Mucosa of stomach (tissue), 1 donor: ENCODE measurements at regions not wholly inside any gene's neighbourhood (a gene's known extent, or its start where the extent isn't known, plus 50 kb on each side); places are given as distances from the start of the nearest gene placed in this dataset.

Experiments
- H3K27me3 ChIP-seq: one replicate; pipeline ENCODE4 v1.7.0; 2013; ENCODE audit warnings: mild to moderate bottlenecking, low read length; ENCODE audit not compliant: control insufficient read depth, insufficient read depth
- H3K36me3 ChIP-seq: one replicate; pipeline ENCODE4 v1.7.0; 2013; ENCODE audit warnings: low read length; ENCODE audit not compliant: control insufficient read depth, insufficient read depth
- H3K4me1 ChIP-seq: one replicate; pipeline ENCODE4 v1.7.0; 2013; ENCODE audit warnings: mild to moderate bottlenecking, low read length; ENCODE audit not compliant: control insufficient read depth, insufficient read depth
- H3K4me3 ChIP-seq: one replicate; pipeline ENCODE4 v1.7.0; 2013; ENCODE audit warnings: low read length
- H3K9ac ChIP-seq: one replicate; pipeline ENCODE4 v1.7.0; 2013; ENCODE audit warnings: mild to moderate bottlenecking, low read length, moderate library complexity
- H3K9me3 ChIP-seq: one replicate; pipeline ENCODE4 v1.7.0; 2013; ENCODE audit warnings: mild to moderate bottlenecking, low read length, moderate library complexity; ENCODE audit not compliant: control insufficient read depth
- donor health status: Pancreatic carcinoma.

DNA sequence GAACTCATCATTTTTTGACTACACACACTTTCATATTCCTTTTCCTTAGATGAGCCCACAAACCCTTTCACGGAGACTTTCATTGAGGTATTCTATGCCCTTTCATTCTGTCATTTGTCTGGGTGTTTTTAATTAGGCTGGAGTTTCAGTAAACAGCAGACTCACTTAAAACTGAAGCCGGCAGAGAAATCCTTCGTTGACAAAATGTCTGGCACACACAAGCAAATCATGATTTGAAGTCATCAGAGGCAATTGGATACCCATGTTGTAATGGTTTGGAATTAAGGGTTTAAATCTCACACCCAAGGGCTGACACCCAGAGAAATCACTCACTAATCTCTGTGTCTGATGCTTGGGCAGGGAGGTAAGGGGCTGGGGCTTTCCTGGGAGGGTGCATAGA is 127.1 kb downstream of the EHF start:
- Histone ChIP-seq H3K36me3 (no peaks in the 10 kb centered on the region), H3K27me3 (no peaks in the 10 kb centered on the region), H3K4me1 (peaks cover 16% of the 10 kb centered on the region), H3K9ac (no peak overlapping the region), H3K4me3 (no peak overlapping the region), H3K9me3 (no peaks in the 10 kb centered on the region)

DNA sequence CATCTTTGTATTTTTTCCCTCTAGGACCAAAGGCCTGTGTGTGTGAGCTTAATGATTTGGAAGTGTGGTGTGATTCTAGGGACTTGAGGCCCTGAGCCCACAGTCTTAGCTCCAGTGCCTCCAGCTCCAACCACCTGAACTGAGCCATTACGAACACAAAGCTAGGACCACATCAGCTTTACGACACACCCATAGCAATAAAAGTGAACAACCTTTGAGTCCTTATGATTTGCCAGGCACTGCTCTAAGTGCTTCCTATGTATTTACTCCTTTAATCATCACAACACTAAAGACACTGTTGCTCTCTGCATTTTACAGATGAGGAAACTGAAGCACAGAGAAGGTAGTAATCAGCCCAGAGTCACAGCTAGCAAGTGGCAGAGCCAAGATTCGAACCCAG is 126.4 kb downstream of the EHF start:
- no peaks in the 10 kb centered on the region for H3K9me3 ChIP-seq
- no peaks in the 10 kb centered on the region for H3K36me3 ChIP-seq
- no peaks in the 10 kb centered on the region for H3K27me3 ChIP-seq
- H3K4me1 ChIP-seq, result peaks cover 16% of the 10 kb centered on the region
- no peak overlapping the region for H3K9ac ChIP-seq
- no peak overlapping the region for H3K4me3 ChIP-seq

DNA sequence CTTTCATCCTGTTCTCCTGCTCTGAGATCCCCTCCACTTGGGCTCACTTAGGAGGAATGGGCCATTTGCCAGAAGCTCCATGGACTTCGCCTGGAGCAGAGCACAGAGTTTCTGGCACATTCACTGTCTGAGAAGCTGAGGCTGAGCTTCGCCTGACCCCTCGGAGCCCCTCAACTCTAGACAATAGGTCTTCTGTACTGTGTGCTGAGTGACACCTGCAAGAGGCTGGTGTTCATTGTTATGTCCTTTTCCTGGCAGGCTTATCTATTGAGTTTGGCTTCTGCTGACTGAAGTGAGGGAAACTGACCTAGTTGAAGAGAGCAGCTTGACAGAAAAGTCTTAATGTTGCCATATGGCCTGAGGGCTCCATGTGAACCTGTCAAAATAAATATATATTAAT is 124.3 kb downstream of the EHF start:
- Histone ChIP-seq H3K9me3 (no peaks in the 10 kb centered on the region), H3K9ac (no peak overlapping the region), H3K4me3 (no peak overlapping the region), H3K27me3 (no peaks in the 10 kb centered on the region), H3K36me3 (no peaks in the 10 kb centered on the region), H3K4me1 (peaks cover 9% of the 10 kb centered on the region)

DNA sequence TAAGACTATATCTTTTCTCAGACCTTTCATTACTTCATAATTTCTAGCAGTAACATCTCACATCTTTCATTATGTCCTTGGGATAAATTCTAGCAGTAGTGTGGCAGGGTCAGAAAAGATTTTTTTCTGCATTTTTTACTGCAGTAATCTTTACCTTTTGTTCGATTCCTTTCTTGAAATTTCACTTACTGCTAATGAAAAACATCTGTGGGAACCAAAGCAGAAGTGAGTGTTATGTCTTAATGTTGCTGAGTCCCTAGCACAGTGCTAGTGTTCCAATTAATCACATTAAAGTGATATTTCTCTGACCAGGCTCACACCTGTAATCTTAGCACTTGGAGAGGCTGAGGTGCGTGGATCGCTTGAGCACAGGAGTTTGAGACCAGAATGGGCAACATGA is 123.6 kb downstream of the EHF start:
- H3K9me3 ChIP-seq, result no peaks in the 10 kb centered on the region
- H3K4me3 ChIP-seq, result no peak overlapping the region
- H3K4me1 ChIP-seq, result peaks cover 5% of the 10 kb centered on the region
- H3K36me3 ChIP-seq, result no peaks in the 10 kb centered on the region
- H3K9ac ChIP-seq, result no peak overlapping the region
- no peaks in the 10 kb centered on the region for H3K27me3 ChIP-seq

DNA sequence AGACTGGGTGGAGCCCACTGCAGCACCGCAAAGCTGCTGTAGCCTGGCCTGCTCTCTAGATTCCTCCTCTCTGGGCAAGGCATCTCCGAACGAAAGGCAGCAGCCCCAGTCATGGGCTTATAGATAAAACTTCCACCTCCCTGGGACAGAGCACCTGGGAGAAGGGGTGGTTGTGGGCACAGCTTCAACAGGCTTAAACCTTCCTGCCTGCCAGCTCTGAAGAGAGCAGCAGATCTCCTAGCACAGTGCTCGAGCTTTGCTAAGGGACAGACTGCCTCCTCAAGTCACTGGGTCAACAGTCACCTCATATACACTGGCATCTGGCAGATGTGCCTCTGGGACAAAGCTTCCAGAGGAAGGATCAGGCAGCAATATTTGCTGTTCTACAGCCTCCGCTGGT is 117.3 kb downstream of the EHF start:
- H3K4me1 ChIP-seq, result no peaks in the 10 kb centered on the region
- H3K9me3 ChIP-seq, result no peaks in the 10 kb centered on the region
- H3K36me3 ChIP-seq, result no peaks in the 10 kb centered on the region
- no peak overlapping the region for H3K9ac ChIP-seq
- no peaks in the 10 kb centered on the region for H3K27me3 ChIP-seq
- no peak overlapping the region for H3K4me3 ChIP-seq

DNA sequence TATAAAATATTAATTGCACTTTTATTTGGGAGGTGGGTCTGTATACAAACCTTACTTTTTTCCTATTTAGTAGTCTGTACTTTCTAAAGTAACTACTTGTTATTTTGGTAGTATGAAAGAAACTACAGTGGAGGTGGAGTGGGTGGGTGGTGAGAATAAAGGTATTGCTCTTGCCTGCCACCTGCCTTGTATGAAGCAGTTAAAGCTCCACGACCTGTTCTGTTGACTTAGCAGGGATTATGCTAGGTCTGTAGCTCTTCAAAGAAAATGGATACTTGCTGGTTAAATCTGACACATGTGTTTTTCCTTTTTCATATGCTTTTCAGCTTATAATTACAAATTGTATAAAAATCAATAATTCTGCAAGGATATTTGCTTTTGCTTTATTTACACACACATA is 111.9 kb downstream of the EHF start:
- peaks cover 17% of the 10 kb centered on the region for H3K4me1 ChIP-seq
- H3K4me3 ChIP-seq, result no peak overlapping the region
- H3K9me3 ChIP-seq, result no peaks in the 10 kb centered on the region
- no peak overlapping the region for H3K9ac ChIP-seq
- no peaks in the 10 kb centered on the region for H3K27me3 ChIP-seq
- no peaks in the 10 kb centered on the region for H3K36me3 ChIP-seq

DNA sequence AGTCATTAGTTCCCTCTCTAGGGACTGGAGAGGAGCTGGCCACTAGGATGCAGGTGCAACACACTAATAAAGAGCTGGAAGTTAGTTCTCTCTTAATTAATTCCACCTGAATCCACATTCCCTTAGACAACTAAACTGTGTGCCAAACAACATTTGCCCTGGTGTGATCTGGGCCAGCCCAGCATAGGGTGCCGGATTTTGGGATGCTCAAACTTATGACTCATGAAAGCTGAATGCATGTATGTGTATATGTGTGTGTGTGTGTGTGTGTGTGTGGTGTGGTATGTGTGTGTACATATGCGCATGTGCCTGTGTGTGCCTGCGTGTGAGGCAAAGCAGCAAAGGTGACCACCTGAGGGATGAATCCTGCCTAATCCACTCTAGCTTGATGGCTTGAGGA is 110.7 kb downstream of the EHF start:
- no peaks in the 10 kb centered on the region for H3K9me3 ChIP-seq
- no peak overlapping the region for H3K9ac ChIP-seq
- no peaks in the 10 kb centered on the region for H3K36me3 ChIP-seq

DNA sequence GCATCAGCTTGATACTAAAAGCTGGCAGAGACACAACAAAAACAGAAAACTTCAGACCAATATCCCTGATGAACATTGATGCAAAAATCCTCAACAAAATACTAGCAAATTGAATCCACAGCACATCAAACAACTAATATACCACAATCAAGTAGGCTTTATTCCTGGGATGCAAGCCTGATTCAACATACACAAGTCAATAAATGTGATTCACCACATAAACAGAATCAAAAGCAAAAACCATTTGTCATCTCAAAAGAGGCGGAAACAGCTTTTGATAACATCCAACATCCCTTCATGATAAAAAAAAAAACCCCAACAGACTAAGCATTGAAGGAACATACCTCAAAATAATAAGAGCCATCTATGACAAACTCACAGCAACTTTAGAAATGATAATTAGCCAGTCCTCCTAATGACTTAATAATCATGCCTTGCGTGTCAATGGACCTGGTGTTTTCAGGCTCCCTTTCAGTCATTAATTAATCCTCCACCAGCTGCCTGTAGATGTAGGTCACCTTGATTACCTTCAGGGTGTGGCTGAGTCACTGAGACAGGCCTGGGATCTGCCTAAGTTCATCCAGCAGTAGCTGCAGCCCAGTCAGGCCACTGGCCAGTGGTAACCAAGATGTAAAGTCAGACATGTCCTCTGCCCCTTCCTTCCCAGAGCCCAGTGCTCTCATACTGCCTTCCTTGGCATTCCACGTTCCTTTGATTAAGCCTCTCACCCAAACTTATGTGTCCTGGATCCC is 109.8 kb downstream of the EHF start:
- Histone ChIP-seq H3K27me3 (no peaks in the 10 kb centered on the region), H3K9ac (no peak overlapping the region), H3K9me3 (no peaks in the 10 kb centered on the region), H3K4me3 (no peak overlapping the region), H3K36me3 (no peaks in the 10 kb centered on the region), H3K4me1 (peaks cover 17% of the 10 kb centered on the region)

More for the DNA sequence above, 110.7 kb downstream of the EHF start:
- Histone ChIP-seq H3K4me1 (peaks cover 17% of the 10 kb centered on the region), H3K27me3 (no peaks in the 10 kb centered on the region), H3K4me3 (no peak overlapping the region)

DNA sequence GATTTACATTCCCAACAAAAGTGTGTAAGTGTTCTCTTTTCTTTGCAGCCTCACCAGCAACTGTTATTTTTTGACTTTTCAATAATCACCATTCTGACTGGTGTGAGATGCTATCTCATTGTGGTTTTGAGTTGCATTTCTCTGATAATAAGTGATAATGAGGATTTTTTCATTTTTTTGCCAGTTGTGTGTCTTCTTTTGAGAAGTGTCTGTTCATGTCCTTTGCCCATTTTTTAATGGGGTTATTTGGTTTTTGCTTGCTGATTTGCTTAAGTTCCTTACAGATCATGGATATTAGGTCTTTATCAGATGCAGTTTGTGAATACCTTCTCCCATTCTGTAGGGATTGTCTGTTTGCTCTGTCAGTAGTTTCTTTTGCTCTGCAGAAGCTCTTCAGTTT is 107.7 kb downstream of the EHF start:
- H3K4me1 ChIP-seq, result peaks cover 17% of the 10 kb centered on the region
- no peaks in the 10 kb centered on the region for H3K9me3 ChIP-seq
- no peaks in the 10 kb centered on the region for H3K27me3 ChIP-seq
- no peak overlapping the region for H3K9ac ChIP-seq
- no peak overlapping the region for H3K4me3 ChIP-seq
- H3K36me3 ChIP-seq, result no peaks in the 10 kb centered on the region

DNA sequence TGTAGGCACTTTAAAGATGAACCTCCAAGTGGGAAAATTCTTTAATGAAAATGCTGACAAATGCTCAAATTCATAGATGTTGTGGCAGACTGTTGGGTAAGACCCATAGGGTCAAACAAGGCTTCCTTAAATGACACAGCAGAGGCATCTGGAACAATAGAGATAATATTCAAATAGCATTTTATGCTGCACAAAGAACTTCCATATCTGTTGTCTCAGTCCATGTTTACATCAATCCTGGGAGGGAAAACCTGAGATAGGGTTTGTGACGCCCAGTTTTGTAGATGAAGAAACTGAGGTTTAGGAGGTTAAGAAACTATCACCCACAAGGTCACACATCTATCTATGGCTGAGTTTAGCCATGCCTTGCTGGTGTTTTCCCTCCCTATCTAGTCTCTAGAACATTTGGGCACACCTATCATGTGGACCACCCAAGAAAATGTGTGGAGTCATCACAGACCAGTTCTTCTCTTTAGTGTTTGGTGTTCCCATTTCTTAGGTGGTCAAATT is 106.4 kb downstream of the EHF start:
- Histone ChIP-seq H3K9me3 (no peaks in the 10 kb centered on the region), H3K36me3 (no peaks in the 10 kb centered on the region), H3K4me1 (peaks cover 17% of the 10 kb centered on the region), H3K4me3 (no peak overlapping the region), H3K9ac (no peak overlapping the region), H3K27me3 (no peaks in the 10 kb centered on the region)

DNA sequence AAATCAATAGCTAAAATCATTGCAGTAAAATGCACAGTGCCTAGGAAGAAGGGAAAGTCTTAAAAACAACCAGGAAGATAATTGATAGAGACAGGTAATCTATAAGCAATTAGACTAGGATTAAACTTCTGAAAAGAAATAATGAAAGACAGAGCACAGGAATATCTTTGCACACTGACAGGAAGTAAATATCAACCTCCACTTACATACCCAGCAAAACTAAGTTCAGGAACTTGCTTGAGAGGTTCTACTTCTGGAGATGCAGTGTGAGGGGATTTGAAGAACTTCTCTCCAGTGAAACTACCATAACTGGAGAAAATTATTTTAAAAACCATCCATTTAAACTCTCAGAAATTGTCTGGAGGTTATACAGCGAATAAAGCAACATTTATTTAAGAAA is 104.1 kb downstream of the EHF start:
- no peak overlapping the region for H3K9ac ChIP-seq
- H3K36me3 ChIP-seq, result no peaks in the 10 kb centered on the region
- H3K9me3 ChIP-seq, result no peaks in the 10 kb centered on the region
- H3K4me1 ChIP-seq, result peaks cover 2% of the 10 kb centered on the region
- H3K27me3 ChIP-seq, result no peaks in the 10 kb centered on the region
- H3K4me3 ChIP-seq, result no peak overlapping the region

DNA sequence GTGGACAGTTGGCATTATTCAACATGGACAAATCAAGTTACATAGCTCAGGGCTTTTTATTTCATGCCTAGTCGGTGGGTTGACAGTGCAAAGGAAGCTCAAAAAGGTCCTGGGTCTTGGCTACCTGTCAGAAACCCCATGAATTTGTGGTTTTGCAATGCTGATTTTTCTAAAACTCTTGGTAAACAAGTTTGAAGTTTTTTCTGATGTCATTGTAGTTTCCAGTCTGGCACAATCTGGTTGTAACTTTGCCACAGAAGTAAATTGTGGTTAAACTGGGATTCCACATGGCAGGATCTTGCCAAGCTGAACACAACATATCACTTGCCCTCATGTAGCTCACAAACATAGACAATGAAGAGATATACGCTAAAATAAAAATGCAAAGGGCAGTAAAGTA is 100.8 kb downstream of the EHF start:
- H3K9me3 ChIP-seq, result no peaks in the 10 kb centered on the region
- no peak overlapping the region for H3K9ac ChIP-seq
- H3K36me3 ChIP-seq, result no peaks in the 10 kb centered on the region

More for the DNA sequence above, 100.8 kb downstream of the EHF start:
- no peak overlapping the region for H3K4me3 ChIP-seq
- no peaks in the 10 kb centered on the region for H3K27me3 ChIP-seq
- no peaks in the 10 kb centered on the region for H3K4me1 ChIP-seq
